Neural cell (in vitro differentiated cells): ENCODE measurements at regions not wholly inside any gene's neighbourhood (a gene's known extent, or its start where the extent isn't known, plus 50 kb on each side); places are given as distances from the start of the nearest gene placed in this dataset.

Source experiments
- H2AFZ ChIP-seq: fragments of 200-600, 300-800 bp; sonication (generic), shearing (Covaris generic); 2 replicates; pipeline ENCODE4 v1.6.0; 2014; ENCODE audit warnings: low read depth, mild to moderate bottlenecking, antibody characterized with exemption, low read length, moderate library complexity
- H3F3A ChIP-seq: fragments of 200-600 bp; shearing (Covaris generic); 2 replicates; pipeline ENCODE4 v1.6.1; 2016; ENCODE audit warnings: mild to moderate bottlenecking, moderate library complexity, mixed read lengths, antibody characterized with exemption, low read length; ENCODE audit not compliant: insufficient read depth, poor library complexity, severe bottlenecking
- H3K27ac ChIP-seq: fragments of 200-600, 300-800 bp; sonication (generic), shearing (Covaris generic); 2 replicates; pipeline ENCODE4 v1.5.1; 2014; ENCODE audit warnings: mild to moderate bottlenecking, low read length, moderate library complexity
- H3K27me3 ChIP-seq: fragments of 300-800, 200-600 bp; sonication (generic), shearing (Covaris generic); 2 replicates; pipeline ENCODE4 v1.6.0; 2014; ENCODE audit warnings: mild to moderate bottlenecking, low read depth, low read length, moderate library complexity; ENCODE audit not compliant: insufficient read depth
- H3K36me3 ChIP-seq: fragments of 300-800, 200-600 bp; sonication (generic), shearing (Covaris generic); 2 replicates; pipeline ENCODE4 v1.5.1; 2014; ENCODE audit warnings: mild to moderate bottlenecking, antibody characterized with exemption, low read length, moderate library complexity; ENCODE audit not compliant: insufficient read depth
- H3K4me2 ChIP-seq: fragments of 300-800, 200-600 bp; sonication (generic), shearing (Covaris generic); 2 replicates; pipeline ENCODE4 v1.6.0; 2014; ENCODE audit warnings: mild to moderate bottlenecking, low read length
- H3K4me3 ChIP-seq: fragments of 300-800, 200-600 bp; sonication (generic), shearing (Covaris generic); 2 replicates; pipeline ENCODE4 v1.5.1; 2014; ENCODE audit warnings: mild to moderate bottlenecking, low read length, moderate library complexity
- H3K79me2 ChIP-seq: fragments of 200-600 bp; shearing (Covaris generic); replicated peaks from 2 replicates; pipeline ENCODE4 v1.6.0; 2014; ENCODE audit warnings: mild to moderate bottlenecking, low read length, moderate library complexity; ENCODE audit not compliant: insufficient read depth
- H3K9ac ChIP-seq: fragments of 300-800, 200-600 bp; sonication (generic), shearing (Covaris generic); 2 replicates; pipeline ENCODE4 v1.6.1; 2016; ENCODE audit warnings: mild to moderate bottlenecking, low read length, mixed read lengths
- H3K9me2 ChIP-seq: fragments of 200-600 bp; shearing (Covaris generic); 2 replicates; pipeline ENCODE4 v1.6.1; 2016; ENCODE audit warnings: mild to moderate bottlenecking, low read length, mixed read lengths; ENCODE audit not compliant: insufficient read depth
- H3K9me3 ChIP-seq: fragments of 200-600, 300-800 bp; sonication (generic), shearing (Covaris generic); 2 replicates; pipeline ENCODE4 v1.6.1; 2016; ENCODE audit warnings: mild to moderate bottlenecking, mixed run types, low read length, moderate library complexity, mixed read lengths
- H4K20me1 ChIP-seq: fragments of 200-600 bp; shearing (Covaris generic); 2 replicates; pipeline ENCODE4 v1.6.1; 2016; ENCODE audit warnings: mild to moderate bottlenecking, mixed run types; ENCODE audit not compliant: insufficient read depth
- CTCF ChIP-seq: fragments of 450-650 bp; IDR thresholded peaks from 2 replicates; pipeline ENCODE4 v1.5.1; 2014; ENCODE audit warnings: antibody characterized with exemption, mild to moderate bottlenecking, moderate library complexity; ENCODE audit not compliant: poor library complexity, severe bottlenecking
- EP300 ChIP-seq: fragments of 450-650 bp; conservative IDR thresholded peaks from 2 replicates; pipeline ENCODE4 v1.6.1; 2014; ENCODE audit warnings: antibody characterized with exemption, mild to moderate bottlenecking, moderate library complexity; ENCODE audit not compliant: poor library complexity, severe bottlenecking
- EZH2 ChIP-seq: fragments of 200-600, 300-800 bp; shearing (Covaris generic), sonication (generic); IDR thresholded peaks from 2 replicates; pipeline ENCODE4 v1.6.1; 2014; ENCODE audit warnings: antibody characterized with exemption, low read length, borderline replicate concordance, mild to moderate bottlenecking; ENCODE audit not compliant: insufficient read depth, poor library complexity, severe bottlenecking
- MXI1 ChIP-seq: fragments of 450-650 bp; conservative IDR thresholded peaks from 2 replicates; pipeline ENCODE4 v1.6.1; 2014; ENCODE audit warnings: antibody characterized with exemption, mild to moderate bottlenecking; ENCODE audit not compliant: poor library complexity, severe bottlenecking
- POLR2AphosphoS5 ChIP-seq: IDR thresholded peaks from 2 replicates; pipeline ENCODE4 v1.6.1; 2012
- RAD21 ChIP-seq: fragments of 450-650 bp; conservative IDR thresholded peaks from 2 replicates; pipeline ENCODE4 v1.6.1; 2014; ENCODE audit warnings: antibody characterized with exemption, mild to moderate bottlenecking, moderate library complexity
- REST ChIP-seq: IDR thresholded peaks from 2 replicates; pipeline ENCODE4 v1.6.1; 2012; ENCODE audit warnings: borderline replicate concordance
- SMC3 ChIP-seq: fragments of 450-650 bp; conservative IDR thresholded peaks from 2 replicates; pipeline ENCODE4 v1.6.1; 2014; ENCODE audit warnings: antibody characterized with exemption, mild to moderate bottlenecking, moderate library complexity; ENCODE audit not compliant: poor library complexity
- TAF1 ChIP-seq: IDR thresholded peaks from 2 replicates; pipeline ENCODE4 v1.6.1; 2012; ENCODE audit warnings: low read depth

- H3K4me2 ChIP-seq, result no peak overlapping the region
- no peak overlapping the region for H2AFZ ChIP-seq
- H3K9me3 ChIP-seq, result no peaks in the 10 kb centered on the region
- H3K4me3 ChIP-seq, result no peak overlapping the region
- H3K27me3 ChIP-seq, result no peaks in the 10 kb centered on the region
- H3K36me3 ChIP-seq, result no peaks in the 10 kb centered on the region
- H3K9me2 ChIP-seq, result no peaks in the 10 kb centered on the region
- no peak overlapping the region for H3K27ac ChIP-seq
- H4K20me1 ChIP-seq, result no peaks in the 10 kb centered on the region
- H3K79me2 ChIP-seq, result no peaks in the 10 kb centered on the region
- no peaks in the 10 kb centered on the region for H3F3A ChIP-seq
- H3K9ac ChIP-seq, result no peak overlapping the region
- TF ChIP-seq RAD21 (no peak), SMC3 (no peak), TAF1 (no peak), MXI1 (no peak), REST (no peak), EP300 (no peak), CTCF (no peak), EZH2 (no peak), POLR2AphosphoS5 (no peak)
These were observed 886.2 kb downstream of the TYW1 start for GRCh38 chr7:67882843-67883242.

- H3F3A ChIP-seq, result no peaks in the 10 kb centered on the region
- no peak overlapping the region for H3K9ac ChIP-seq
- H4K20me1 ChIP-seq, result no peaks in the 10 kb centered on the region
- peaks cover 8% of the 10 kb centered on the region for H3K9me3 ChIP-seq
- no peak overlapping the region for H3K4me2 ChIP-seq
- TF ChIP-seq REST (no peak), CTCF (no peak), POLR2AphosphoS5 (no peak), EP300 (no peak), SMC3 (no peak), MXI1 (no peak)
- H3K79me2 ChIP-seq, result no peaks in the 10 kb centered on the region
- no peak overlapping the region for H3K4me3 ChIP-seq
- H3K27me3 ChIP-seq, result no peaks in the 10 kb centered on the region
- H3K36me3 ChIP-seq, result no peaks in the 10 kb centered on the region
- no peak overlapping the region for H3K27ac ChIP-seq
- no peak overlapping the region for H2AFZ ChIP-seq
- no peaks in the 10 kb centered on the region for H3K9me2 ChIP-seq
These were observed 893.7 kb downstream of the TYW1 start for GRCh38 chr7:67890316-67890715.
